Stomach (tissue), 8 donors: ENCODE measurements at regions not wholly inside any gene's neighbourhood (a gene's known extent, or its start where the extent isn't known, plus 50 kb on each side); places are given as distances from the start of the nearest gene placed in this dataset.

ENCODE experiments used
- DNase-seq, 2 donors: peaks; one replicate each; pipeline versions ENCODE4 v3.0.0 to v3.0.0-alpha.2; 2013 to 2019
- H3K27ac ChIP-seq, 5 donors: fragments of 200-600 bp in 4 of 5; sonication (generic) in 4 of 5; one replicate each; pipeline ENCODE4 v1.5.1; 2013 to 2019; ENCODE audit warnings: mild to moderate bottlenecking in 1 of 5, moderate library complexity in 1 of 5
- H3K27me3 ChIP-seq, 3 donors: fragments of 200-600 bp; sonication (generic); one replicate each; pipeline ENCODE4 v1.5.1; 2017 to 2019; ENCODE audit warnings: mixed run types in 1 of 3
- H3K36me3 ChIP-seq, 4 donors: fragments of 200-600 bp; sonication (generic); 1 replicate in 3 of 4; 2 replicates in 1 of 4; pipeline ENCODE4 v1.5.1; 2016 to 2019
- H3K4me1 ChIP-seq, 4 donors: fragments of 200-600 bp; sonication (generic); one replicate each; pipeline ENCODE4 v1.5.1; 2016 to 2019
- H3K4me3 ChIP-seq, 4 donors: fragments of 200-600 bp; sonication (generic) in 3 of 4; one replicate each; pipeline ENCODE4 v1.5.1; 2016 to 2019; ENCODE audit warnings: mild to moderate bottlenecking in 1 of 4
- H3K9me3 ChIP-seq, 4 donors: fragments of 200-600 bp; sonication (generic); one replicate each; pipeline ENCODE4 v1.5.1; 2016 to 2019
- CTCF ChIP-seq, 7 experiments: fragments of 450-650 bp in 4 of 7; fragments of 200-600 bp in 3 of 7; sonication (generic) in 3 of 7; IDR thresholded peaks; one replicate each; pipeline ENCODE4 v1.5.1; 2016 to 2019; ENCODE audit warnings: antibody characterized with exemption in 7 of 7, control low read depth in 2 of 7, mild to moderate bottlenecking in 1 of 7
- EP300 ChIP-seq: sonication (generic); formaldehyde crosslinking; IDR thresholded peaks from one replicate; pipeline ENCODE4 v1.6.1; 2017; ENCODE audit warnings: antibody characterized with exemption
- POLR2A ChIP-seq, 4 donors: fragments of 450-650 bp; IDR thresholded peaks; one replicate each; pipeline ENCODE4 v1.6.1; 2016; ENCODE audit warnings: antibody characterized with exemption in 4 of 4, control low read depth in 2 of 4, mild to moderate bottlenecking in 1 of 4, moderate library complexity in 1 of 4
- POLR2AphosphoS5 ChIP-seq, 3 donors: sonication (generic); formaldehyde crosslinking; IDR thresholded peaks; one replicate each; pipeline ENCODE4 v1.6.1; 2016; ENCODE audit warnings: antibody characterized with exemption in 3 of 3
- WGBS, 5 donors: extraction: QIAGEN DNeasy Blood & Tissue Kit in 3 of 5; methylation state at CpG; one replicate each; pipeline versions ENCODE4 v1.1.5 to v1.1.7; 2013 to 2018; 5-methylcytosine and 5-hydroxymethylcytosine counted together
- intact Hi-C: fragments of 100-400 bp; cut with DNase I; formaldehyde crosslinking; loops from one replicate; pipeline ENCODE4 v1.15.1; 2023; ENCODE audit warnings: low total_unique reads
- donor health status: healthy with polysubstance abuse.
- donor health status: Bipolar disorder and iron deficiency.
- donor health status: healthy.

DNA sequence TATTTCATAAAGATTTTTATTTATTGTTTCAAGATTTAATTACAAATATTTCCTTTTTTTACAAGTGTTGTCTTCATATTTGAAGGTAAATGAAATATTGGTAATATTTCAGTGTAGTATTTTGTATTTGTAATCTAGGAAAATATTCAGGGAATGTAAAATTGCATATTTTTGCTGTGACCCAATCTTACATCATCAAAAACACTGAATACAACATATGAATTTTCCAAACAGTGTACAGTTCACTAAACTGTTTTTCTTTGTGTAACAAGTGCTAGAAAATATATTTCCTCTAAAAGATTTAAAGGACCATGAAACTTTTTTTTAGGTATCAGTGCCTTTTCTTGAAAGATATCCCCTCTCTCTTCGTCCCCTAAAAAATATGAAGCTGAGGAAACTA lies 251.9 kb upstream of the KCND2 start:
- H3K36me3 ChIP-seq, result no peaks in the 10 kb centered on the region
- H3K27me3 ChIP-seq, result no peaks in the 10 kb centered on the region
- no peak for TF ChIP-seq CTCF (IDR thresholded peaks at IDR 0.05)
- TF ChIP-seq EP300, result no peak
- TF ChIP-seq POLR2A (IDR thresholded peaks at IDR 0.05), result no peak
- TF ChIP-seq POLR2AphosphoS5 (IDR thresholded peaks at IDR 0.05), result no peak
- H3K9me3 ChIP-seq, result no peaks in the 10 kb centered on the region
- no peaks in the 10 kb centered on the region for H3K4me1 ChIP-seq
- no peak overlapping the region for H3K4me3 ChIP-seq
- no peak for DNase-seq
- intact Hi-C loops, result no loop called here
- H3K27ac ChIP-seq, result no peak overlapping the region
- 50 to 61% (median 50%) methylated on average over 1 of the region's 1 CpG for WGBS, 5 donors

- H3K4me3 ChIP-seq, result no peak overlapping the region
- no peaks in the 10 kb centered on the region for H3K36me3 ChIP-seq
- H3K27ac ChIP-seq, result no peak overlapping the region
- intact Hi-C loops, result no loop called here
- no peaks in the 10 kb centered on the region for H3K9me3 ChIP-seq
- H3K4me1 ChIP-seq, result no peaks in the 10 kb centered on the region
- no peak for DNase-seq
- no peak for TF ChIP-seq EP300
- TF ChIP-seq POLR2A (IDR thresholded peaks at IDR 0.05), result no peak
- no peak for TF ChIP-seq POLR2AphosphoS5 (IDR thresholded peaks at IDR 0.05)
- TF ChIP-seq CTCF (IDR thresholded peaks at IDR 0.05), result no peak
- 72 to 81% (median 79%) methylated on average over 4 of the region's 4 CpGs for WGBS, 5 donors
- H3K27me3 ChIP-seq, result no peaks in the 10 kb centered on the region
Observed at GRCh38 chr7:120023494-120024167, 249.3 kb upstream of the KCND2 start.

DNA sequence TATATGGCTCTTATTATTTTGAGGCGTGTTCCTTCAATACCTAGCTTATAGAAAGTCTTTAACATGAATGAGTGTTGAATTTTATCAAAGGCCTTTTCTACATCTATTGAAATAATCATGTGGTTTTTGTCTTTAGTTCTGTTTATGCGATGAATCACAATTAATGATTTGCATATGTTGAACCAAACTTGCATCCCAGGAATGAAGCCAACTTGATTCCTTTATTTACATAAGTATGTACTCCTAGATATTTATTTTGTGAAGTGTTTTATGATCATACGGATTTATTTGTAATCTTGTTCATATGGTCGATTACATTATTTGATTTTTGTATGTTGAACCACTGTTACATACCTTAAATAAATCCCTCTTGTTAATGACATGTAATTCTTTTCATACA lies 244.3 kb upstream of the KCND2 start:
- TF ChIP-seq POLR2A (IDR thresholded peaks at IDR 0.05) (no peak), POLR2AphosphoS5 (IDR thresholded peaks at IDR 0.05) (no peak), CTCF (IDR thresholded peaks at IDR 0.05) (no peak), EP300 (no peak)
- H3K9me3 ChIP-seq, result no peaks in the 10 kb centered on the region
- 54 to 67% (median 64%) methylated on average over 4 of the region's 4 CpGs for WGBS, 5 donors
- no peaks in the 10 kb centered on the region for H3K27me3 ChIP-seq
- DNase-seq, result no peak
- H3K27ac ChIP-seq, result no peak overlapping the region
- H3K36me3 ChIP-seq, result no peaks in the 10 kb centered on the region
- no peak overlapping the region for H3K4me3 ChIP-seq
- intact Hi-C loops, result no loop called here
- H3K4me1 ChIP-seq, result no peaks in the 10 kb centered on the region

GRCh38 chr7:120030876-120031275 lies 242.1 kb upstream of the KCND2 start:
- no peak for DNase-seq
- H3K4me3 ChIP-seq, result no peak overlapping the region
- no peaks in the 10 kb centered on the region for H3K9me3 ChIP-seq
- intact Hi-C loops, result no loop called here
- TF ChIP-seq POLR2AphosphoS5 (IDR thresholded peaks at IDR 0.05), result no peak
- TF ChIP-seq CTCF (IDR thresholded peaks at IDR 0.05), result no peak
- no peak for TF ChIP-seq POLR2A (IDR thresholded peaks at IDR 0.05)
- TF ChIP-seq EP300, result no peak
- no peak overlapping the region for H3K27ac ChIP-seq
- H3K36me3 ChIP-seq, result no peaks in the 10 kb centered on the region
- WGBS, 5 donors, result 69 to 88% (median 83%) methylated on average over 1 of the region's 1 CpG
- H3K4me1 ChIP-seq, result no peaks in the 10 kb centered on the region
- H3K27me3 ChIP-seq, result no peaks in the 10 kb centered on the region
